ENCODE measurements at regions not wholly inside any gene's neighbourhood (a gene's known extent, or its start where the extent isn't known, plus 50 kb on each side); places are given as distances from the start of the nearest gene placed in this dataset.

- TF ChIP-seq CHD4 (IDR thresholded peaks at IDR 0.05; ENCODE audit: insufficient read depth, insufficient replicate concordance, low read depth, low read length, poor library complexity, severe bottlenecking): no peak
- peak; percentile 57 for TF ChIP-seq TAL1 (IDR thresholded peaks at IDR 0.05)
- TF ChIP-seq SIX5 (IDR thresholded peaks at IDR 0.05; ENCODE audit: borderline replicate concordance in 1 of 2, insufficient read depth in 1 of 2, low read depth in 1 of 2, low read length in 2 of 2): no peak
- peak; percentile 54; the same call in 1 of the 2 replicates for TF ChIP-seq SMARCE1 (IDR thresholded peaks at IDR 0.05)
- no peak for TF ChIP-seq E4F1 (CRISPR knock-in tag; IDR thresholded peaks at IDR 0.05; ENCODE audit: borderline replicate concordance)
- TF ChIP-seq ZNF75A (CRISPR knock-in tag; IDR thresholded peaks at IDR 0.05): no peak
- no peak for TF ChIP-seq HDAC8 (tag; IDR thresholded peaks at IDR 0.05)
- TF ChIP-seq TCFL5 (CRISPR knock-in tag; conservative IDR thresholded peaks at IDR 0.05): no peak
- TF ChIP-seq ARHGAP35 (IDR thresholded peaks at IDR 0.05; ENCODE audit: partially characterized antibody): no peak
- no peak for TF ChIP-seq TEAD1 (CRISPR knock-in tag; IDR thresholded peaks at IDR 0.05)
- TF ChIP-seq ZNF436 (CRISPR knock-in tag; IDR thresholded peaks at IDR 0.05): no peak
- TF ChIP-seq CEBPG (CRISPR knock-in tag; IDR thresholded peaks at IDR 0.05): no peak
- 0 out of 4 replicates have a peak, but pooled peaks of 1 of the 2 experiments have one; percentile 17 for TF ChIP-seq CEBPG (tag; conservative IDR thresholded peaks at IDR 0.05 in 1 of 2, IDR thresholded peaks at IDR 0.05 in 1 of 2)
- no peak for TF ChIP-seq PHB (CRISPR knock-in tag; IDR thresholded peaks at IDR 0.05)
- 0 out of 4 replicates have a peak, but pooled peaks of 1 of the 2 experiments have one; percentile 40 for TF ChIP-seq MLLT1 (IDR thresholded peaks at IDR 0.05)
- no peak for TF ChIP-seq IRF2 (CRISPR knock-in tag; IDR thresholded peaks at IDR 0.05)
- peak; percentile 50 for TF ChIP-seq TEAD4 (IDR thresholded peaks at IDR 0.05; ENCODE audit: low read length)
- no peak for TF ChIP-seq TEAD4 (CRISPR knock-in tag; IDR thresholded peaks at IDR 0.05; ENCODE audit: borderline replicate concordance)
- no peak for TF ChIP-seq FOXJ2 (tag; IDR thresholded peaks at IDR 0.05)
- TF ChIP-seq, protein P1, sequence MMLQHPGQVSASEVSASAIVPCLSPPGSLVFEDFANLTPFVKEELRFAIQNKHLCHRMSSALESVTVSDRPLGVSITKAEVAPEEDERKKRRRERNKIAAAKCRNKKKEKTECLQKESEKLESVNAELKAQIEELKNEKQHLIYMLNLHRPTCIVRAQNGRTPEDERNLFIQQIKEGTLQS (IDR thresholded peaks at IDR 0.05): peak; percentile 49; the same call in 1 of the 2 replicates
- TF ChIP-seq, protein P1 (CRISPR knock-in tag; conservative IDR thresholded peaks at IDR 0.05): no peak
- peak in 1 of 2 experiments; percentile 26; a peak in 1 of 4 replicates for TF ChIP-seq TRIM24 (IDR thresholded peaks at IDR 0.05)
Observed at GRCh38 chrX:138928737-138929459, 217.4 kb upstream of the FGF13 start (continued).
